ENCODE measurements at regions not wholly inside any gene's neighbourhood (a gene's known extent, or its start where the extent isn't known, plus 50 kb on each side); places are given as distances from the start of the nearest gene placed in this dataset.

DNA sequence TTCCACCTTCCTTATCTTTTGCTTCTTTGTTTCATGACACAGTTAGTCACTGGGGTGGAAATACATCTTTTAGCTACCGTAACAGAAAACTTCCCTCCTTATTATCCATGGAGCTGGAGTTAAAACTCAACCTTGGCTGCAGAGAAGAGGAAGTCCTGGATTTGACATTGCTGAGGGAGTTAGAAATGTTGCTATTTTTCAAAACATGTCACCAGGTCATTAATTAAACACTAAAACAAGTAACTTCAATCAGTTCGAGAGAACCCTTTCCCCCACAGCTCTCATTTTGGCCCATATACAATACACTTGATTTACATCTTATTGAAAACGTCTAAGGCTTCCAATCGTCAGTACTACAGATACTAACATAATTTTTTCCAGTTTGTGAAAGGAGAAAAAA is 237.9 kb upstream of the CD180 start:
- no peaks in the 10 kb centered on the region; the same call in 1 of the 2 replicates for H3K27me3 Mint-ChIP-seq (ENCODE audit: low read depth)
- peaks cover 17% of the 10 kb centered on the region for H3K9me3 Mint-ChIP-seq
- no peak for DNase-seq (ENCODE audit: low spot score)
- no peak for ATAC-seq
- H3K36me3 Mint-ChIP-seq = peaks cover 3% of the 10 kb centered on the region; the same call in 1 of the 2 replicates
- H3K4me1 Mint-ChIP-seq = peaks cover 7% of the 10 kb centered on the region
- TF ChIP-seq ZNF138 (CRISPR knock-in tag; conservative IDR thresholded peaks at IDR 0.05) (no peak), ATF1 (CRISPR knock-in tag; IDR thresholded peaks at IDR 0.05) (no peak), FOXP1 (CRISPR knock-in tag; IDR thresholded peaks at IDR 0.05; ENCODE audit: borderline replicate concordance) (no peak), SOX15 (CRISPR knock-in tag; IDR thresholded peaks at IDR 0.05) (no peak)
- no peak overlapping the region for H3K4me3 Mint-ChIP-seq
- ChIA-PET CTCF (no interaction called here), POLR2A (no interaction called here)
- no peak overlapping the region; the same call in 1 of the 2 replicates for H3K27ac Mint-ChIP-seq

- no peak overlapping the region for H3K4me3 Mint-ChIP-seq
- TF ChIP-seq, protein P1, sequence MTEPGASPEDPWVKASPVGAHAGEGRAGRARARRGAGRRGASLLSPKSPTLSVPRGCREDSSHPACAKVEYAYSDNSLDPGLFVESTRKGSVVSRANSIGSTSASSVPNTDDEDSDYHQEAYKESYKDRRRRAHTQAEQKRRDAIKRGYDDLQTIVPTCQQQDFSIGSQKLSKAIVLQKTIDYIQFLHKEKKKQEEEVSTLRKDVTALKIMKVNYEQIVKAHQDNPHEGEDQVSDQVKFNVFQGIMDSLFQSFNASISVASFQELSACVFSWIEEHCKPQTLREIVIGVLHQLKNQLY (CRISPR knock-in tag; IDR thresholded peaks at IDR 0.05) = no peak
- TF ChIP-seq MAX (CRISPR knock-in tag; IDR thresholded peaks at IDR 0.05) (no peak), ZNF219 (CRISPR knock-in tag; IDR thresholded peaks at IDR 0.05; ENCODE audit: borderline replicate concordance) (no peak), FOXP4 (CRISPR knock-in tag; IDR thresholded peaks at IDR 0.05) (no peak), ERG (CRISPR knock-in tag; IDR thresholded peaks at IDR 0.05) (no peak), PREB (CRISPR knock-in tag; IDR thresholded peaks at IDR 0.05; ENCODE audit: borderline replicate concordance) (no peak), NR3C1 (CRISPR knock-in tag; conservative IDR thresholded peaks at IDR 0.05; ENCODE audit: low read depth) (no peak), ZNF317 (CRISPR knock-in tag; IDR thresholded peaks at IDR 0.05; ENCODE audit: borderline replicate concordance, low read depth) (no peak), EMX1 (CRISPR knock-in tag; IDR thresholded peaks at IDR 0.05) (no peak), CREM (CRISPR knock-in tag; IDR thresholded peaks at IDR 0.05) (no peak), ZBTB43 (CRISPR knock-in tag; IDR thresholded peaks at IDR 0.05) (no peak), SMAD3 (CRISPR knock-in tag; IDR thresholded peaks at IDR 0.05; ENCODE audit: borderline replicate concordance) (no peak), JUN (CRISPR knock-in tag; IDR thresholded peaks at IDR 0.05) (no peak)
- TF ChIP-seq, protein P2, sequence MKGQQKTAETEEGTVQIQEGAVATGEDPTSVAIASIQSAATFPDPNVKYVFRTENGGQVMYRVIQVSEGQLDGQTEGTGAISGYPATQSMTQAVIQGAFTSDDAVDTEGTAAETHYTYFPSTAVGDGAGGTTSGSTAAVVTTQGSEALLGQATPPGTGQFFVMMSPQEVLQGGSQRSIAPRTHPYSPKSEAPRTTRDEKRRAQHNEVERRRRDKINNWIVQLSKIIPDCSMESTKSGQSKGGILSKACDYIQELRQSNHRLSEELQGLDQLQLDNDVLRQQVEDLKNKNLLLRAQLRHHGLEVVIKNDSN (CRISPR knock-in tag; IDR thresholded peaks at IDR 0.05) = no peak
- TF ChIP-seq, protein P3, sequence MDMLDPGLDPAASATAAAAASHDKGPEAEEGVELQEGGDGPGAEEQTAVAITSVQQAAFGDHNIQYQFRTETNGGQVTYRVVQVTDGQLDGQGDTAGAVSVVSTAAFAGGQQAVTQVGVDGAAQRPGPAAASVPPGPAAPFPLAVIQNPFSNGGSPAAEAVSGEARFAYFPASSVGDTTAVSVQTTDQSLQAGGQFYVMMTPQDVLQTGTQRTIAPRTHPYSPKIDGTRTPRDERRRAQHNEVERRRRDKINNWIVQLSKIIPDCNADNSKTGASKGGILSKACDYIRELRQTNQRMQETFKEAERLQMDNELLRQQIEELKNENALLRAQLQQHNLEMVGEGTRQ (CRISPR knock-in tag; IDR thresholded peaks at IDR 0.05) = no peak
- TF ChIP-seq, protein P4, sequence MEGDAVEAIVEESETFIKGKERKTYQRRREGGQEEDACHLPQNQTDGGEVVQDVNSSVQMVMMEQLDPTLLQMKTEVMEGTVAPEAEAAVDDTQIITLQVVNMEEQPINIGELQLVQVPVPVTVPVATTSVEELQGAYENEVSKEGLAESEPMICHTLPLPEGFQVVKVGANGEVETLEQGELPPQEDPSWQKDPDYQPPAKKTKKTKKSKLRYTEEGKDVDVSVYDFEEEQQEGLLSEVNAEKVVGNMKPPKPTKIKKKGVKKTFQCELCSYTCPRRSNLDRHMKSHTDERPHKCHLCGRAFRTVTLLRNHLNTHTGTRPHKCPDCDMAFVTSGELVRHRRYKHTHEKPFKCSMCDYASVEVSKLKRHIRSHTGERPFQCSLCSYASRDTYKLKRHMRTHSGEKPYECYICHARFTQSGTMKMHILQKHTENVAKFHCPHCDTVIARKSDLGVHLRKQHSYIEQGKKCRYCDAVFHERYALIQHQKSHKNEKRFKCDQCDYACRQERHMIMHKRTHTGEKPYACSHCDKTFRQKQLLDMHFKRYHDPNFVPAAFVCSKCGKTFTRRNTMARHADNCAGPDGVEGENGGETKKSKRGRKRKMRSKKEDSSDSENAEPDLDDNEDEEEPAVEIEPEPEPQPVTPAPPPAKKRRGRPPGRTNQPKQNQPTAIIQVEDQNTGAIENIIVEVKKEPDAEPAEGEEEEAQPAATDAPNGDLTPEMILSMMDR (IDR thresholded peaks at IDR 0.05) = no peak
- TF ChIP-seq, protein P5, sequence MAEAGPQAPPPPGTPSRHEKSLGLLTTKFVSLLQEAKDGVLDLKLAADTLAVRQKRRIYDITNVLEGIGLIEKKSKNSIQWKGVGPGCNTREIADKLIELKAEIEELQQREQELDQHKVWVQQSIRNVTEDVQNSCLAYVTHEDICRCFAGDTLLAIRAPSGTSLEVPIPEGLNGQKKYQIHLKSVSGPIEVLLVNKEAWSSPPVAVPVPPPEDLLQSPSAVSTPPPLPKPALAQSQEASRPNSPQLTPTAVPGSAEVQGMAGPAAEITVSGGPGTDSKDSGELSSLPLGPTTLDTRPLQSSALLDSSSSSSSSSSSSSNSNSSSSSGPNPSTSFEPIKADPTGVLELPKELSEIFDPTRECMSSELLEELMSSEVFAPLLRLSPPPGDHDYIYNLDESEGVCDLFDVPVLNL (CRISPR knock-in tag; IDR thresholded peaks at IDR 0.05; ENCODE audit: borderline replicate concordance, low read depth) = no peak
Observed at GRCh38 chr5:67432606-67433005, 236.0 kb upstream of the CD180 start.

More at GRCh38 chr5:67432606-67433005, 236.0 kb upstream of the CD180 start:
- H3K36me3 Mint-ChIP-seq = no peaks in the 10 kb centered on the region
- DNase-seq (ENCODE audit: low spot score) (no peak), ATAC-seq (no peak)
- H3K4me1 Mint-ChIP-seq = no peaks in the 10 kb centered on the region
- H3K27ac Mint-ChIP-seq = no peak overlapping the region
- H3K27me3 Mint-ChIP-seq (ENCODE audit: low read depth) = no peaks in the 10 kb centered on the region
- ChIA-PET POLR2A (no interaction called here), CTCF (no interaction called here)
- peaks cover 6% of the 10 kb centered on the region; the same call in 1 of the 2 replicates for H3K9me3 Mint-ChIP-seq

Measured in WTC11 (cell line).